NCI-H187 treated with DMSO at 0.1 percent for 48 hours (cell line): ENCODE measurements at regions not wholly inside any gene's neighbourhood (a gene's known extent, or its start where the extent isn't known, plus 50 kb on each side); places are given as distances from the start of the nearest gene placed in this dataset.
"Not testable (repeated sequence)": the region's sequence is repeated elsewhere in the genome, so short reads cannot be mapped to it uniquely, and the experiment has no call there.

Source experiments
- DNase-seq: peaks from one replicate; lab custom pipeline; 2025; lab: John Stamatoyannopoulos, UW

DNA sequence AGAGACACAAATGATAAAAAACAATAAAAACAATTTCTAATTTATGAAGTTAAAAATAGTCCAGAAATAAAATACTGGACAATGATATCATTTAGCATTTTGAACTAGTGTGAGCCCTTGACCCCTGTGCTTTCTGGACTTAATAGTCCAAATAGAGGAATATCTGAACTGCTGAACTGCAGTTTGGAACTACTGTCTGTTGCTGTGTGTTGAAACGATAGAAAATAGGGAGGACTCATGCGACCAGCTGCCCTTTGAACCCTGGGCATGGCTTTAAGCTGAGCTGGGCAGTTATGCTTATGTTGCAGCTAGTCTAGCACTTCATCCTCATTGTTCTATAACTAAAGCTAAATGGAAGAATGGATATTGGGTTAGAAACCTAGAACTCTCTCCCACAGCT is 99.5 kb downstream of the FMR1NB start:
- DNase-seq, result no peak

DNA sequence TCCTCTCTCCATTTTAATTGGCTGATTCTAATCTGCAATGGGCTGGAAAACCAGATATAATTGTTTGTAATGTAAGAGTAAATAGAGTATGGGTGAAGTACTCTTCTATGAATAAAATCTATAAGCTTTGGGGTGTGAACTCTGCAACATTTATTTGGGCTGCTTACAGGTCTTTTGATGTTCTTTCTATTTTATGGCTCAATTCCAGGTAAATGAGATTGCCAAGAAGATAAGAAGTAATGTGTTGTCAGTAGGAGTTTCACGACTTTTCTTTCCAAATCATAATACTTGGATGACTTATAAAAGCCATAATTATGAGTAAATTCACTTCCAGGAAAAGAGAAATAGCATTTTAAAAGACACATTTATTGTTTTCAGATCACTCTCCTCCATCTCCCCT is 103.5 kb downstream of the FMR1NB start:
- no peak for DNase-seq

DNA sequence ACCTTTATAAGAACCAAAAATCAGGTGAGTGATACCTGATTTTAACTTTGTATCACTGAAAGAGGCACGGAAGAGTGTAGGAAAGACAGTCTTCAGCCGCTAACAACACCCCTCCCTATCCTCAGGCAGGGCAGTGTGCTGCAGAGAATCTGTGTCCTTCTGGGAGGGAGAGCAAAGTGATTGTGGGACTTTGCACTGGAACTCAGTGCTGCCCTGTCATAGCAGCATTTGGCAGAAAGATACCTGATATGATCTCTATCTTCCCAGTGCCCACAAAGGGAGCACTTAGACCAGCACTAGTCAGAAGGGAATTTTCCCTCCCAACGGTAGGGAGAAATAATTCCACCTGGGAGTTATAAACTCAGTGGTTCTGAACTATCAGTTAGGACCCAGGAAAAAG is 139.0 kb downstream of the FMR1NB start:
- no peak for DNase-seq

DNA sequence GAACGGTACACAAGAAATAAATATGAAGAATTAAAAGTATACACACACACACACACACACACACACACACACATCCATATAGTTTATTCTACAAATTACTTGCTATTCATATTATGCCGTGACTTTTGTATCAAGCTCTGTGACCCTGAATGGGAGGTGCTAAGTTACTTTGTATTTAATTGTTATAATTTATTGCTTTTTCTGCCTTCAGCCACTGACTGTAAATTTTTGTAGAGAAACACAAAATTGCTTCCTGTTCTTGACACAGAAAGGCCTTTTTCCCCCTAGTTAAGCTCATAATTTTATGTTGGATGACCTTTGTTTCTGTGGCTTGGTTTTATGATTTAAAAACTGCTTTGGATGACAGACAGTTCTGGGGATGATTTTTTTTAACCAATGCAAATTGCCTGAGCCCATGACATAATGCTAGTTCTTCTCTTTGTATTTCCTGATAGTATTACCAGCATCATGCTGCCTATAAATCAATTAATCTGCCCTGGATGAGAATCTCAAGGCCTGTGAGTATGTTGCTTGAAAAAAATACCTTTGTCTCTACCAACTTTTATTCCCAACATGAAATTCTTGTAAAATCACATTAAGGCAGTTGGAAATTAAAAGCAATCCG is 140.0 kb downstream of the FMR1NB start:
- no peak for DNase-seq

DNA sequence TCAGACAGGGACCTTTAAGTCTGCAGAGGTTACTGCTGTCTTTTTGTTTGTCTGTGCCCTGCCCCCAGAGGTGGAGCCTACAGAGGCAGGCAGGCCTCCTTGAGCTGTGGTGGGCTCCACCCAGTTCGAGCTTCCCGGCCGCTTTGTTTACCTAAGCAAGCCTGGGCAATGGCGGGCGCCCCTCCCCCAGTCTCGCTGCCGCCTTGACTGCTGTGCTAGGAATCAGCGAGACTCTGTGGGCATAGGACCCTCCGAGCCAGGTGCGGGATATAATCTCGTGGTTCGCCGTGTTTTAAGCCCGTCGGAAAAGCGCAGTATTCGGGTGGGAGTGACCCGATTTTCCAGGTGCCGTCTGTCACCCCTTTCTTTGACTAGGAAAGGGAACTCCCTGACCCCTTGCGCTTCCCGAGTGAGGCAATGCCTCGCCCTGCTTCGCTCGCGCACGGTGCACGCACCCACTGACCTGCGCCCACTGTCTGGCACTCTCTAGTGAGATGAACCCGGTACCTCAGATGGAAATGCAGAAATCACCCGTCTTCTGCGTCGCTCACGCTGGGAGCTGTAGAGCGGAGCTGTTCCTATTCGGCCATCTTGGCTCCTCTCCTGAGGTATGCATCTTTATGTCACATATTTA is 147.9 kb downstream of the FMR1NB start:
- DNase-seq, result not testable (repeated sequence)

DNA sequence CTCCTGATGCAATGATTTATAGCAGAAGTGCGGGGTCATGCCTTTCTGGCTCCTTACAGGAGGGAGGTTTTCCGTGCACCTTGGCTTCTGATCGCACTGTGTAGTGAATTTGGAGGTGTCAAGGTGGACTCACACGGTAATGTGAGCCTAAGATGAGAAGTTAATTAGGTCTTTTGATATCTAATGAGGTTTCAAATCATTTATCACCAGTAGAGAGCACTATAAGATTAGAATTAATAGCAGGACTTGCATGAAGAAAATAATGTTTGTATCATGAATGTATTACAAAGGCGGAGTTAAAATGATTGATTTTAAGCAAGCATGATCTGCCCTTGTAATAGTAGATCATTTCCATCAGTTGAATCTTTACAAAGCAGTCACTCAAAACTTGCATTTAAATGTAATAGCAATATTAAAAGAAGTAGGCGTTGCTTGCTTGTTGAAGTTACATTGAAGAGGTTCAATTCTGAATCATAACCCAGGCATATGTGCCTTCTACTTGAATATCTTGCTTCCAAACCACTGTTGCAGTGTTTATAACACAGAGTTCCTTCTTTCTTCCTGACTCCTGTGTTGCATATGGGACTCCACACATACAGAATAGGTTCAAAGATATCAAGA is 152.1 kb downstream of the FMR1NB start:
- no peak for DNase-seq

DNA sequence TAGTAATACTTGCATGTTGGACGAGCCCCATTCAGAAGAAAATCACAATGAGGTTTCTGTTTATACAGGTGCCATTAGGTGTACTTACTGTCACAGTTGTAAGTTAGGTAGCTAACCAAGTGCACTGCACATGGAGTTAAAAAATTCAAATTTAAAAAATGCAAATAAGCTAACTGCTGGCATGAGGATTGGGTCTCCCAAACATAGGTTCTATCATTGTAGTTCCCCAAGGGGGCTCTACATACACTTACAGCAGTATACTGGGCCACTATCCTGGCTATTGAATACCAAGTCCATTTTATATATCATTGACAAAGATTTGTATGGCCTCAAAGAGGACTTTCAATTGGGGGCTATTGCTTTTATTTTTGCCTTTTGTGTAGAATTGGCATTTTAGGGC is 153.4 kb downstream of the FMR1NB start:
- no peak for DNase-seq

DNA sequence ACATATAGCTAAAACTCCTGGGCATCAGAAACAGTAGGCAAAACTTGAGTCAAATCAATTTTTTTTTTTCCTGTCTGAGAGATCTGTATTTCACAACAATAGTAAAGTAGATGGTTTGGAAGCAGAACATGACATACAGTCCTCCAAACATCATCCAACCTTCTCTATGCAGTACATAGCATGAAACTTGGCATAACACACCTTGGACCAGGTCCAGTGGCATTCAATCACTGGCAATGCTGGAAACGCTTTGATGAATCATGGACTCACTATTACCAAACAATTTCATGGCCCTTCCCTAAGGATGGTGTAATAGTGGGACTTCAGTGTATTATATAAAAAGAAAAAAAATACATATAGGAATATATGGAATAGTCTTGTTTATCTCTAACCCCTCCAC is 154.6 kb downstream of the FMR1NB start:
- no peak for DNase-seq

DNA sequence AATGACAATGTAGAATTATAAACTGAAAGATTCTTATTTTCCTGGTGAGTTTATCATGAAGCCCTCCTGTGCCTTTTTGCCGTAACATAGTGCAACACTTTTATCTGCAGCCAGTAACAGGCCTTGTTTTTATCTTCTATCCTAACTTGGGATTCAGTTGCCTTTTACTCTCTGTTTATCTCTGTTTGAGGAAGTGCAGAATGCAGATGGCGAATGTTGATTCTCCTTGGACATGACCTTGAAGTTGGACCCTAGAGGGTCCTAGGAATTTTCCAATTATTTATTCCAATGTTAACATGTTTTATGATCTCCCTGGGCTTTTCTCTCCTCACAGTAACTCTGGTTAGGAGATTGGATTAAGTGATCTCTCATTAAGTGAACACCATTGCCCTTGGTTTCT is 165.0 kb downstream of the FMR1NB start:
- no peak for DNase-seq

DNA sequence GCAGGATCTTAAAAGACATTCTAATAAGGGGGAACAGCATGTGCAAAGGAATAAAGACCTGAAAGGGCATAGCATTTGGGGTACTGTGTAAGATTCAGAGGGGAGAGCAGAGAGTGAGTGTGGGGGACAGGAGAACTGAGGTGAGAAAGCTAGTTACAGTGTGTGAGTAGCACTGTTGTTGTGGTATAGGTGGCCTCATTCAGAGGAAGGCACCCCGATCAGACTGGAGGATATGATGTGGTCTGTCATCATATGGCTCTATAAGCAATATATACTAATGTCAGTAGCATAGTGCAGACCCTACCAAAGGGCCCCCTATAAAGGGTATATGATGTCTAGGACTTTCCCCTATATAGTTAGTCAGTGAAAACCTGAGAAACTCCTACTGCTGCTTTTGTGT is 175.8 kb downstream of the FMR1NB start:
- DNase-seq, result no peak

DNA sequence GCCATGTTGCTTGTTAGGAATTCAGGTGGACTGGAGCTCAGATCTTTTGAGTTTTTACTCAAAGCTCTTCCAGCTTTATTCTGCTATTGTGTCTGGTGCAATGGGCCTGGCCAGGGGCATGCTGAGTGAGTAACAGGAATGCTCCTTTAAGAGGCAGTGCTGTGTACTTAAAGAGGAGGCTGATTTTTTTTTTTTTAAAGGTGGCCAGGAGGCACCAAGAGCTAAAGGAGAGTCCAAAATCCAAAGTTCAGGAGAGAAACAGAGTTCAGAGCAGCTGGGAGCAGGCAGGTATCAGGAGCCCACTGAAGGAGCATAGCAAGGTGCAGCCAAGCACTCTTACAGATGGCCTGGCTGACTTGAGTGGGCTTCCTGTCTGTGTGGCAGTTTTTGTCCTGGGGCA is 178.7 kb downstream of the FMR1NB start:
- DNase-seq, result no peak

DNA sequence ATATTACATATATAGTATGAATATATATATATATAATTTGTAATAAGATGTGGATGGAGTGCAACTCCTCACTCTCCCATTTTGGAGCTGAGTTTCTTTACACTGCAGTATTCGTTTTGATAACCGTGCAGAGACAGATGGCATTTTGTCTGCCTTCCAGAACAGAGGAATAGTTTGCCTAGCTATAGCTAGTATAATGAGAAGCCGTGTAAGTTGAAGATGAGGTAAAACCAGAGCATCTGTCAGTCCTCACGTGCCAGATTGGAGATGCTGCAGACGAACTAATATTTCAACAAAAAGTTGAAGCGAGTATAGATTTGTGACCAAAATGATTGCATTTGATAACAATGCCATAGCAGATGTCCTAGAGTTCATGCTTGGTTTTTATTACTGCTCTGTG is 180.6 kb downstream of the FMR1NB start:
- no peak for DNase-seq

DNA sequence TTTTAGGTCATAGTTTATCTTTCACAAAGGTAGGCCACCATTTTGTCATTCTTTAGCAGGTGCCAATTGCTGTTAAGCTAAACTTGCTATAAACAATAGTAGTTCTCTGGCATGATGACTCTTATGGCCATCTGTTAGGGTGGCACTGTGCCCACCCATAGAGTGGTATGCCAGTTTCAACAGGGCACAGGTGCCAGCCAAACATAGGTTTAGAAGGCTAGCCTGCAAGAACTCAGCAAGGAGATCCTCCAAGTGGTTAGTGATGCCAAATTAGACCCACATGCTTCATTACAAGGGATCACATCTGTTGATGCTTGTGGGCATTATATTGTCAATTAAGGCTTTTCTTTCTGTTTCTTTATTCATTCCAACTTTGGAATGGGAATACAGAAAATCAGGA is 204.5 kb downstream of the FMR1NB start:
- DNase-seq, result no peak

DNA sequence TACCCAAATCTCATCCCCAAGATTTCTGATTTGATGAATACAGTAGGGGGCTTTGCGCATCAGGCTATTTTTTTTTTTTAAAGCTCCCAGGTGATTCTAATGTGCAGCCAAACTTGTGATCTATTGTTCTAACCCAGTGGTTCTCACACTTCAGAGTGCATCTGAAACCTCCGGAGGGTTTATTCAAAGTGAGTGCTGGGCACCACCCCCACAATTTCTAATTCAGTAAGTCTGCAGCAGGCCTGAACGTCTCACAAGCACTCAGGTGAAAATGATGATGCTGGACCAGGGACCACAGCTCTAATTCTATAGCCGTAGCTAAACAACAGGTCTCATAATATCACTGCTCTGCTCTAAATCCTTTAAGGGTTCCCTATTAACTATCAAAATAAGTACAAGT is 211.4 kb downstream of the FMR1NB start:
- no peak for DNase-seq

DNA sequence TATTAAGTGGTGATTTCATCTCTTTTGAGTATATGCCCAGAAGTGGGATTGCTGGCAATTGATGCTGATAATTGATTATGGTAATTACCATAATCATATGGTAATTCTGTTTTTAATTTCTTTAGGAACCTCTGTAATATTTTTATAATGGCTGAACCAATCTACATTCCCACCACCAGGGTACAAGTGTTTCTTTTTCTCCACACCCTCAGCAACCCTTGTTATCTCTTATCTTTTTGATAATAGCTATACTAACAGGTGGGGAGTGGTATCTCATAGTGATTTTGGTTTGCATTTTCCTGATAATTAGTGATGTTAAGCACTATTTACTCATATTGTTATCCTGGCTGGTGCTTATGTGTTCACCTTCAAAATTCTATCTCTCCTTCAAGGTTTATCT is 212.6 kb downstream of the FMR1NB start:
- no peak for DNase-seq

DNA sequence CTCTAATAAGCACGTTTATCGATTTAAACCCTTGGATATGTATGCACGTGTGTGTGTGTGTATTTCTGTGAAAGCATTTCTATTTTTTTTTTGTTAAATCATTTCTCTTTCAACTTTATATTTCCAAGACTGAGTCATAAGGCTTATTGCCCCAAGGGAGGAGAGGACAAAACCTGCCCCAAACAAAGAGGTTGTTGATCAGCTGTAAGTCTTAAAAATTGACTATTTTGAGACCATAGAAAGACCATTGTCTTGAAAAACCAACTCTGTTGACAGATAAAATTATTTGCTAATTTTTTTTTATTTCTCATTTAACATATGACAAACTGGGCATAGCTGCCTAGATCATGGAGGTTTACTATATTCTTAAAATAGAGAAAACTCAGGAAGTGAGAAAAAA is 222.4 kb downstream of the FMR1NB start:
- no peak for DNase-seq

DNA sequence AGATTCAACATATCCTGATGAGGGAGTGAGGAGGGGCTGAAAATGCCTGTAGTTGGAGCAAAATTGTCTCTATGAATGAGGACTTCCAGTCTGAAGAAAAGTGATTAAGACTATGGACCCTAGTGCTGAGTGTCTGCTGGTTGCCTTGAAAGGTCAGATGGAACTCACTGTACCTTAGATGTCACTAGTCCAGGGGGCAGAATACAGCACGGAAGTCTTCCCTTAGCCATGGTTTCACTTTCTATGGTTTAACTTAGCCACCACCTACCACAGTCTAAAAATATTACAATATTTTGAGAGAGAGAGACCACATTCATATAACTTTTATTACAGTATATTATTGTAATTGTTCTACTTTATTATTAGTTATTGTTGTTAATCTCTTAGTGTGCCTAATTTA is 223.1 kb downstream of the FMR1NB start:
- no peak for DNase-seq

DNA sequence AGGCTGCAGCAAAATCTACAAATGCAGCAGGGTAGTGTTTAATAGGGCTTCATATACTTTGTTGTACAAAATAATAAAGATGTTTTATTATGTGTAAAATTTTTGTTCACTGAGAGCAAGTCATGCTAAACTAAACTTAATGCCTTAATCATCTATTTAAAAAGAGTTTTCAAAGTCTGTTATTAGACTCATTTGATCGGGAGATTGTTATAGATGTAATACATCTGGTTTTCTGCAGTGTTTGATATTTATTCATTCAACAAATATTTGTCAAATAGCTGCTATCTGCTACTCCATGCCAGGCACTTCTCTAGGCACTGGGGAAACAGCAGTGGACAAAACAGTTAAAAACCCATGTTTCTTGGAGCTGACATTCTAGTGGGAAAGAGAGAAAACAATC is 233.6 kb downstream of the FMR1NB start:
- no peak for DNase-seq

DNA sequence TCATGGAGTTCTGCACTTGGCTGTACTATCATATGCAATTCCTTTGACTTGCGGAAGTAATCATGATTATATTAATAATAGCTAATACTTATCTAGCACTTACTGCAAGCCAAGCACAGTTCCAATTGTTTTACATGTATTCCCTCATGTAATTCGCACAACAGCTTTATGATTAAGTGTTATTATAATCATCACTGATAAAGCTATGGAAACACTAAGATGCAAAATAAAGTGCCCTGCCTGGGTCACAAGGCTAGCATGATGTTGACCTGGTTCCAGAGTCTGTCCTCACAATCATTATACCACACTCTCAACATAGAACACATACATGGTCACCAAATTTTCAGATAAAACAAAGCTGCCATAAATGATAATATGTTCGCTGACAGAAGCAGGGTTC is 234.6 kb downstream of the FMR1NB start:
- no peak for DNase-seq

DNA sequence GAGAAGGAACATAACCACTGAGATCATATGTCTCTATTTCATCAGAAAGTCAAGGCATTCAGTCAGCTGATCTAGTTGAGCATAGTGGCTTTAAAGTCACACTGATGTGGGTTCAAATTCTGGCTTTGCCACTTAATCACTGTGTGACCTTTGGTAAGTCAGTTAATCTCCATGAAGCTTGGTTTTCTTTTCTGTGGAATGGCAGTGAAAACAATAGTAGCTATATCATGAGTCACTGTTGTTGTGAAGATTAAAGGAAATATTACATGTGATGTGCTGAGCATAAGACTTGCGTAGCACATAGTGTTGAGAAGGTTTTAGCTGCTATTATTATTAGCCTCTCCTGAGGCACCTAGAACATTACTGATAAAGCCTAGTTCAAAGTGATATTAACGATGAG is 242.2 kb downstream of the FMR1NB start:
- DNase-seq, result no peak

DNA sequence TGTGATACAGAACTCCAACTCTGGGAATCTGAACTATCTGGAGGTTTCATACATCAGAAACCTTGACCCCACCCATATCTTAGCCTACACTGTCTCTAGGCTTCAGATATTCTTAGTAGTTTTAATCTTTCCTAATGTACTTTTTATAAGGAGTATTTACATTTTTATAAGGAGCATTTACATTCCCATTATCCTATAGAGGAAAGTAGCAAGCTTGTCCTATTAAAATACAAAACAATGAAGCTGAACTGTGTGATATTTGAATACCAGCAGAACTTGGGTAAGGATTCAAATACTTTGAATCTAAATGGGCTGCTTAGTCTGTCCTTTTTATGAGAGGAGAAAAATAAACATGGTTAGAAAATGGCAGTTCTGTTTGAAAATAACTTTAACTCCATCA is 247.4 kb downstream of the FMR1NB start:
- no peak for DNase-seq

DNA sequence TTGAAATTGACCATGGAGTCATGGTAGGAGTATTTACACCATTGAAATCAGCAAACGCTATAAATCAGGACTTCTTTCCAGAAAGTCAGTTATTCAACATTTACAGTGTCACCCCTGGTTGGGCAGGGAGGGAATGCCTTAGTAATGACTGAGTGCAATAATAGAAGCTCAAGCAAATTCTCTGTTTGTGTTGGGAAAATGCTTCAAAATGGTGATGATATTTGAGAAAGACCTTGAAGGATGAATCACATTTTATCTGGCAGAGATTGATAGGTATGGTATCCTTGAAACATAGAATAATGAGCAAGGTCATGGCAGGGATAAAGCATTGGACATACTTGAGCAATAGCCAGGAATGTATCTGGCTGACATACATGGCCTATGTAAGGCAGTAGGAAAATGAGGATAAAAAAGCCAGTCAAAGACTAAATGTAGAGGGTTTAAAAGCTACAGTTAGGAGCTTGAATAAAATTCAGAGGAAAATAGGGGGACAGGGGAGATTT is 248.7 kb downstream of the FMR1NB start:
- no peak for DNase-seq

DNA sequence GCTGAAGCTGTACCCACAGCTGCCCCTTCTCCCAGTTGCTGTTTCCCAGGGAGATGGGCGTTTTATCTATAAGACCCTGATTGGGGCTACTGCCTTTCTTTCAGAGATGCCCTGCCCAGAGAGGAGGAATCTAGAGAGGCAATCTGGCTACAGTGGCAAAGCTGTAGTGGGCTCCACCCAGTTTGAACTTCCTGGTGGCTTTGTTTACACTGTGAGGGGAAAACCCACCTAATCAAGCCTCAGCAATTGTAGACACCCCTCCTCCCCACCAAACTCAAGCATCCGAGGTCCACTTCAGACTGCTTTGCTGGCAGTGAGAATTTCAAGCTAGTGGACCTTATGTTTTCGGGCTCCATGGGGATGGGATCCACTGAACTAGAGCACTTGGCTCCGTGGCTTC is 240.4 kb upstream of the AFF2 start:
- DNase-seq, result no peak

DNA sequence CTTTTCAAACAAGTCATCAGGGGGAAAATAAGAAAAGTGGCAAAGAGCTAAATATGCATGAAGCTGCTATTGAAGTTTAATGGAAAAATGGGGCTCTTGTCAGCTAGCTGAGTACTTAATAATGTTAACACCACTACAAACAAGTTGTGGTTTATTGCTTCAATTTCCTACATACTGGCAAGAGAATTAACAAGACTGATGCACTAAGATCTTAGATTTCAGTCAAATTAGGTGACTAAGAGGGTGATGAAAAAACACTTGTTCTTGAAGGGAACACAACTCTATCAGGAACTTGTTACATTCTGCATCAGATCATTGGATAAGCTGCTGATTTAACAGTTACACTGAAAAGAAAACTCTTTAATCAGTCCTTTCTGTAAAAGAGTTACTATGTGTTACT is 234.6 kb upstream of the AFF2 start:
- no peak for DNase-seq
